HG03460 (cell line): ENCODE measurements at regions not wholly inside any gene's neighbourhood (a gene's known extent, or its start where the extent isn't known, plus 50 kb on each side); places are given as distances from the start of the nearest gene placed in this dataset.

Experiments used
- ATAC-seq: cut with Tn5 transposase; IDR thresholded peaks from one replicate; pipeline ENCODE4 v1.9.1; 2021; ENCODE audit not compliant: unreplicated experiment

DNA sequence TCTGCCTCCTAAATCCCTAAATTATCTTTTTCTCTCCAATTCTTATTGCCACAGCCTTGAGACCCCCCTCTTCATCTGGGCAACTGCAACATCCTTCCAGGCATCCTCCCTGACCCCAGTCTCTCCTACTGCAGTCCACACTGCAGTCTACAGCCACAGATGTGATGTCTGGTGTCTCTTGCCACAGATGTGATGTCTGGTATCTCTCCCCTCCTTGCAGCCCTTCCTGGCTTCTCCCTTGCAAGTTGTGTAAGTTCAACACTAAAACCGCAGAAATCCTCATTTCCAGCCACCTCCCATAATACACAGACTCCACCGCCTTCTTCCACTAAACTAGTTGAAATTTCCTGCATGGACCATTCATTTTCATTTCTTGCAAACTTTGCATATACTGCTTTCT is 113.1 kb upstream of the DDX18 start:
- ATAC-seq: no peak

DNA sequence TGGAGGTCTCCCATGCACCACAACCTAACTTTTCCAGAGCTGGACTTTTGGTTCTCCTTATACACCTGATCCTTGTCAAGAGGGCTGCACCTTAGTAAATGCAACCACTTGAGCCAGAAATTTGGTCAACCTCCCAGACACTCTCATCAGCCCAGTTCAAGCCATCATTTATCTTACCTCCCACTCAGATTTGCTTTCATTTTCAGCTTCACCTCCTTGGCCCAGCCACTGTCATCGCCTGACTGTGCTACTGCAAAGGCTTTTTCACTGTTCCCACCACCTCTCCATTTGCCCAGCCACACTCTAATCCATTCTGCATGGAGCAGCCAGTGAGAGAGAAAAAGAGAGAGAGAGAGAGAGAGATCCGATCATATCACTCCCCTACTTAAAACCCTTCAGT is 112.4 kb upstream of the DDX18 start:
- ATAC-seq: no peak

DNA sequence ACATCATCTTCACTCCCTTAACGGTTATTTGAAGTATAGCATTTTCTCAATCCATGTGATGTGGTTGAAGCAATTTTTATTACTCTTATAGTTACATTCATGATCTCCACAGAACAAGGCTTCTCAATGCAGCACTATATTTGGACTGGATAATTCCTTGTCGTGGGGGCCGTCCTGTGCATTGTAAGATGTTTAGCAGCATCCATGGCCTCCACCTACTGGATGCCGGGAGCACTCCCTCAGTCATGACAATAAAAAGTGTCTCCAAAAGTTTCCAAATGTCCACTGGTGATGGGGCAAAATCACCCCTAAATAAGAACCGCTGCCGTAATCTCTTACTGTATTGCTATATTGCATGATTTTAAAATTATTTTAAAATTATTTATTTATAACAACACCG is 110.6 kb upstream of the DDX18 start:
- ATAC-seq: no peak

DNA sequence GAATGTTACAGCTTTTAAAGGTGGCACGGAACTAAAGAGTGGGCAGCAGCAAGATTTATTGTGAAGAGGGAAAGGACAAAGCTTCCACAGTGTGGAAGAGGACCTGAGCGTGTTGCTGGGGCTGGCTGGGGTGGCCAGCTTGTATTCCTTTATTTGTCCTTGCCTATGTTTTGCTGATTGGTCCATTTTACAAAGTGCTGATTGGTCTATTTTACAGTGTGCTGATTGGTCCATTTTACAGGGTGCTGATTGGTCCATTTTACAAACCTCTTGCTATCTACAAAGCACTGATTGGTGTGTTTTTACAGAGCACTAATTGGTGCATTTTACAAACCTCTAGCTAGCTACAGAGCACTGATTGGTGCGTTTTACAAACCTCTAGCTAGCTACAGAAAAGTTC is 109.7 kb upstream of the DDX18 start:
- no peak for ATAC-seq

DNA sequence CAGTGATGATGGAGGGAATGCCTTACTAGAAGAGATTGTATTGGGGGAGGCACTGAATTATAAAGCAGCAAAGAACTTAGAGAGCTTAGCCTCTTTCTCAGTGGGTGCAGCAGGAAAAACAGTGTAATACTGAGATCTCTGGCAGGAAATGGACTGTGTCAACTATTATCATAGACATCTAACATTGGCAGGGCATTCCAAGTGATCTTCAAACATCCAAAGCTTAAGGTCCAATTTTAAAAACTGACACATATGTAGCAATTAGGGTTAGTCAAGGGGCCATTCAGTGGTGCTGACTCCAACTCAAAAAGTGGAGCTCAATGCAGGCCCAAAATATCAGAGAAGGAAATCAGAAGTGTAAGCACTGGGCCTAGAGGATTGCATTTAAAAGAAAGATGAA is 106.6 kb upstream of the DDX18 start:
- no peak for ATAC-seq

DNA sequence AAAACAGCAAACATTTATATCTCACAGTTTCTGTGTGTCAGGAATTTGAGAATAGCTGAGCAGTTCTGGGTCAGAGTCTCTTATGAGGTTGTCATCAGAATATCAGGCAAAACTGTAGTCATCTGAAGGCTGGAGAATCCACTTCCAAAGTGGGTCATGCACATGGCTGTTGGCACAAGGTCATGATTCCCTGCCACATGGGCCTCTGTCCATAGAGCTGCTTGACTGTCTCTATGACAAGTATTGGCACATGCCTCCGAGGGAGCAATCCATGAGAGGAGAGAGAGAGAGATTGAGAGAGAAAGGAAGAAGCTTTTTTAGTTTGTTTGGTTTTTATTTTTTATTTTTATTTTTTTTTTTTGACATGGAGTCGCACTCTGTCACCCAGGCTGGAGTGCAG is 101.8 kb upstream of the DDX18 start:
- ATAC-seq: no peak

DNA sequence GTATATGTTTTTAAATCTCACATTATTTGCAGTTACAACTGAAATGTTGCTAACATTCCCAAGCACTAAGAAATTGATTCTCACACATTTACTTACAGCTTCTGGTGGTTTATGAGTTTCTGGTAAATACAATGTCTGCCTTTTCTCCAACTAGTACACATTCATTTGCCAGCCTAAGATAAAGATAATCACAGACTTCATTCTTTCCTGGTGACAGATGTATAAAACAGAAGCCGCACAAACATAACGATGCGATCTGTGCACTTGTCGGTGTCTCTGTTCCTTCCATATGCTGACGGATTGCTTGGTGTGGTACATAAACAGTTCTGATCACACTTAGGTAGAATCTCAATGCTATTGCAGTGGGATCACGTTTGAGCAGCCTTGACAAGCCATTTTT is 100.4 kb upstream of the DDX18 start:
- ATAC-seq: no peak

DNA sequence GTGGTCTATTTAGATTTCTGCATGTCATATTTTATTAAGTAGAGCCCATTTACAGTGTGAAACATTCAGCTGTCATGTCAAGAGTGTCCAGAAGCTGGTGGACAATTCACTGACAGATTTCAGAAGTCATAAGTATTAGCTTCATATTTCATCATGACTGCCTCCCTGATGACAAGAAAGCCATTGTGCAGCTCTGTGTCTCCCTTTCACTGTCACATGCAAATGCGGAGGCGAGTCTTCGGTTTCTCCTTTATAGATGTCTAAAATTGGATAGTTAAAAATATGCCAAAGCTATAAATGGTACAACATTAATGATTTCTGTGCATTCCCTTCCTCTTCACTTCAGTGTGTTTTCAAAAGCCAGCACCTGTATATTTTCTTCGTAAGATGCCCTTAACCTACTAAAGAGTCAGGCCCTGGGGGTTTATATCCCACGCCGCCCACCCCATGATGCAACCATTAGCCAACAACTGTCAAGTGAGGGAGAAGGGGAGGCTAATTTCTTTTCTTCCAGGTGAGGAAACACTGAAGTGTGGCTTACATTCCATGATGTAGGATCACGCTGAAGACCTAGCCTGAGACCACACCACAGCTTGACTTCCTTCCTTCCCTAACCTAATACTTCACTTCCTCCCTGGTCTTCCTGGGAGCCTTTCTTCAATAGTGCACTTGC is 99.6 kb upstream of the DDX18 start:
- ATAC-seq: no peak

DNA sequence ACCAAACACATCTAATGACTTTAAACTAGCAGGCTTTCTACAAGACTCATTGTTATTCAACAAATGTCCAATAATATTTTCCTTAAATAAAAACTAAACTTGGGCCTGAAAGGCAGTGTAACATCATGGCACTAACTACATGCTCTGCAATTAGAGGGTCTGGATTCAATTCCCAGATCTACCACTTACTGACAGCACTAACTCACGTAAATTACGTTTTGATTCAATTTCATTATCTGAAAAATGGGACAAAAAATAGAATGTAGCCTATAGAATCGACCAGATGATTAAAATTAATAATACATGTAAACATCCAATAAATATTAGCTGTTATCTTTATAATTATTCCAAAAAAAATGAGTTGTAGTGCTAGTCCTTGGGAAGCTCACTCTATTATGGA is 98.0 kb upstream of the DDX18 start:
- no peak for ATAC-seq

DNA sequence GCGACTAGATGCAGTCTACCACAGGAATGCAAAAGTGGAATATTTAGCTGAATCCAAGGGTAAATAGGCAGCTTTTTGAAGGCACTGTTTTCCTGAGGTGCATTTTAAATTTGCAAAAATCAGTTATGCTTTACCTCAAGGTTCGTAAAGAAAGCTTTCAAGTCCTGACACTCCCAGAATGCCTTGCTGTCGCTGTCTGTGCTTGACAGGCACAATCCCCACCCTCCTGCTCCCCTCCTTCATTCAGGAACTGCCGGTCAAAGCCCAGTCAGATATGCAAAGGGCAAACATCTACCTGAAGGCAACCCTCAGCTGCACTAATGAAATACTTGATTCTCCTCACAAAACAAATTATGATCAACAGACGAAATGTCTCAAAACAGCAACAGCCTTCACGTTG is 97.4 kb upstream of the DDX18 start:
- no peak for ATAC-seq

DNA sequence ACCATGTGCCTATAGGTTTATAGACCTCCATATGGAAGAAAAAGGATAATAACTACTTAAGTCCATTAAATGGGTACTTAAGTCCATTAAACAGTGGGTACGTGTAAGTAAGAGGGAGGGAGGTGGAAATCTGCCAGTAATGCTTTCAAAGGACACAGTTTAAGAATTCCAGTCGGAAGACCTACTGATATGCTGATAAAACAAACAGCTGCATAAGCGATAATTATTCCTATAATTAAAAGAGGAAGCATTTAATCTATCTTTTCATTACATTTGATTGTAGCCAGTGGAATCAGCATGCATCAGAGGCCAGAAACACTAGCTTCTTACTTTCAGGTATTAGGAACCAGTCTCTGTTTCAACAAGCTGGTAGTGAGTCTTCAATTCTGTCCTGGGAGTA is 96.4 kb upstream of the DDX18 start:
- no peak for ATAC-seq

DNA sequence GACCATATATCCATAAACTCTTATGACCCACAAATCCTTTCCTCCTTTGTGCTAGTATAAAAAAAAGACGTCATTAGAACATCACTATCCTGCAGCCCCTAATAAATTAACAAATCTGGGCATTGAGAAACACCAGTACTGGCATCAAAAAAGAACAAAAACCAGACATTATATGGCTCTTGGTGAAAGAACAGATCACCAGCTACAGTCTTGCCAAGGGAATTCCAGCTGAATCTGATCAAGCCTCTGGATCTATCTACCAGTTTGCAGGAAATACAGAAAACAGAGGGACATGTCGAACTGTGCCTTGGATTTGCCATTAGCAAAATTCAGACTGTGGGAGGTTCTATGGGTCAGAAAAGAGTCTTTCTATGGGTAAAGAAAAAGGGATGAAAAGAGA is 93.7 kb upstream of the DDX18 start:
- ATAC-seq: no peak

DNA sequence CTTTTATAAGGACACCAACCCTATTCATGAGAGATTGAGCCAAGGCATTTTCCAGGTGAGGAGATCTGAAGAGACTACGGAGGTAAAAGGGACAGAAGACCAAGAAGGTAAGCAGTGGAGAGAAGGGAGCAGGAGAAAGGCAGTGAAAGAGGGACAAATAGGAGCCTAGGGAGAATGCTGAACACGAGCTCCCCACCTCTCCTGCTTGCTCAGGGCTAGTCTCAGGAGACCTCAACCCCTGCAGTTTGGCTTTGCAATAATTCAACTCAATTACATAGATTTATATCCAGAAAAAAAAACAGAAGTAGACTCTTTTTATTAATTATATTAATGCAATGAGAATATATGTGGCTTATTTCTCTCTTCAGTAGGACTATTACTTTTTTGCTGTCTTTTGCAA is 91.0 kb upstream of the DDX18 start:
- ATAC-seq: no peak

DNA sequence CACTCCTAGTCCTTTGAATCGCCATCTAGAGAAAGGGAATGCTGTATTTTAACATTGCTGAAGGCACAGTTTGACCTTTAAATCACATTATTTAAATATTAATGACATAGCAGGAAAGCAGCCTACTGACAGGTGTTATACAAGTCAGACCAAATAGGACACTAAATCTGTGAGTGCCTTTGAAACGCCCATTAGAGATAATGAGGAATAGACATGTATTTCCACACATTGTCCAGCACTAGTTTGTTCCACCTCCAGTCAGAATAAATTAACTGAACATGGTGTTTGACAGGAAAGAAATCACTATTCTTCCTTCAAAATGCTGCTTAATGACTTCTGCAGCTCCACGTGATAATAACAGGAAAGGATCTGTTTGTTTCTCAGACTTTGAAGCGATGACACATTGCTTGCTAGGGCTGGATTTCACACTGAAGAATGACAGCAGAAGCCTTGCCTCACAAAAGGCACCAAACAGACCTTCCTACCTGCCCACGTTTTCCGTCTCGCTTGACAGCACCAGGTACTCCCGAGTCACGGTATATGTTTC is 90.5 kb upstream of the DDX18 start:
- ATAC-seq: no peak

DNA sequence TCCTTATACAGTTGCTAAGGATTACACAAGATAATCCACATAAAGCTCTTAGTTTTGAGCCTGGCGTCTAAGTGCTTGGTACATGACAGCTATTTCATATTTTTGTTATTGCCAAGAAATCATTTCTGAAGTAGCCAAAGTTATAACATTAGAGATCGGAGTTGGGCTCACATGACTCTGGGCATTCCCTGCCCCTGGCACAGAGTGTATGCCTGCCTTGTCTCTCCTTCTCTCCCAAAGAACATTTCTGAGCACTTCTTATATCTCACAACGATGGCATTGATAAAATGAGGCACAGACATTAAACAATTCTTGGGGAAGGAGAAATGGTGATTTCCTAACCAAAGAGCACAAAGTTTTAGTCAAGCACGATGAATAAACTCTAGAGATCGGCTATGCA is 87.7 kb upstream of the DDX18 start:
- no peak for ATAC-seq

DNA sequence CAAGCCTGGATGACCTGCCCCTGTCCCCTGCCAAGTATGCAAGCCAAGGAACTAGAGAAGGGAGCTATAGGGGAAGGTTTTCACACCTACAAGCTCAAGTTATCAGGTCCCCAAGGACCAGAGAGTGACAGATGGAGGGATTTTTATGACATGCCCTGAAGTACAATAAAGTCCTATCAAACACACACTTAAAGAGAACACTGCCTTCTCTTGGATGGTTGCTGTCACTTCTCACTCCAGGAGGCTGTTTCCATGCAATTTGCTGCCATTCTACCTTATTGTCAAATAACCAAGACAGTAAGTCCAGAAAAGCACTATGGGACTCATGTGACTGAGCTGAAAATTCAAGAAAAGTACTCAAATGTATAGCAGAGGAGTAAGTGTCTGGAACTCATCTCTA is 76.6 kb upstream of the DDX18 start:
- no peak for ATAC-seq

DNA sequence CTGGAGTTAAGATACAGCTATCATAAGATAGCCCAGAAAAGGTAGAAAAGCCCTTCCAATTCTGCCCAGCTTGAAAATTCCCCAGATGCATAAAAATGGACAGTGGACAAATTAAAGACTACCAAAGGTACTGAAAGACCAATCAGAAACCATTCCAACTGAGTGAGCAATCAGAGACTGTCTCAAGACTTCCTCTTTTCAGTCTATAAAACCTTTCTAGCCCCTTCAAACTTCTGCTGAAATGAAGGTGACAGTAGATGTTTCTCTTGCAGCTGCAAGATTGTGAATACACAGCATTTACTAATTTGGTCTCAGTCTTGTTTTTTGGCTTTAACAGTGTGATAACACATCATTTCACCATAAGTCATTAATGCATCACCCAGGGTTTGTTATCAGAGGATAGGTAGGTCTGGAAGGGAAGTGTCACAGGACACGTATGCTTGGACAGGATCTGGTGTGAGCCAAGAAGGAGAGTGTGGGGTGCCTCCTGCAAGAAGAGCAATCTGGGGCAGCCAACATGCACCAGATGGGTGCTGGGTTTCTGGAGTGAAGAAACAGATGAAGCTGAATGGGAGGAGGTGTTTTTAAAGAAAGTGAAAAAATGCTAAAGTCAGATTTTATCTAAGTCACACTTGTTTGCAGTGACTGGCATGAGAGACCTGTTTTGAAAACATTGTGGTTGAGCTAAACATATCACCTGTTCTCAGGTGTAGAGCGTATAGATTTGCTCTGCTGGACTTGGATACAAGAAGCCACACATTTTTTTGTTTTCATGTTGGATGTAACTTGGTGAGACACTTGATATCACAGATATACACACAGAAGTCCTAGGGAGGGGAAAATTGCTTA is 75.3 kb upstream of the DDX18 start:
- ATAC-seq: no peak

DNA sequence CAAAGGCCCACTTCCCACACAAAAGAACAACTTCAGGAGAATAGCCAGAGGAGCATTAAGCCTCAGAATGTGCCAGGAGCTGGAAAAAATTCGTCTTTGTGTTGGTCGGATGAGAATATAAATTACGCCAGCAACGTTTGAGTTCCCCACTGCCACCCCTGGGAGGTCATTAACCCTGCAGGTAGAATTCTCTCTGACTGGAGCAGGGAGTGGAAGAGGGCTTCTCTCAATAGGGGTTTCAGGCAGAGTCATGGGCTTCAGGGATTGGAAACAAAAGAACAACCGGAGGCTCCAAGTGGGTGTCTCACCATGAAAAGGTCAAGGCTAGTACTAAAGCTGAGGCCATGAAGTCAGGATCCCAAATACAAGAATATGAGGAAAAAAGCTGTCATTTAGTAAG is 69.0 kb upstream of the DDX18 start:
- no peak for ATAC-seq

DNA sequence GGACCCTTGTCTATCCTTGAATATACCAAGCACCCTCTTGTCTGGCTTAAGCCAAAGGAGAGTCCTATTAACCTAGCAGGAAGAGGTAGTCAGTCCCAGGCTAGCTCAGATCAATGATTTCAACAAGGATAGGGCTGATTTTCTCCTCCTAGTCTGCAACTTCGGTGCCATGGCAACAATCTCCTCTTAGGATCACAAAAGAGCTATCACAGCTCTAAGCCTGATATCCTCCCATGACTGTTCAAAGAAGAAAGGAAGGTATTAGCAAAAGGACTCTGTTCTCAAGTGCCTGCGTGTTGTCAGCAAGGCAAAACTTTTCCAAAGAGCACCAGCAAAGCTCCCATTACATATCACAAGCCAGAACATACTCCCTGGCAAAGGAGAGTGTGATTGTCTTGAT is 58.7 kb upstream of the DDX18 start:
- ATAC-seq: no peak

DNA sequence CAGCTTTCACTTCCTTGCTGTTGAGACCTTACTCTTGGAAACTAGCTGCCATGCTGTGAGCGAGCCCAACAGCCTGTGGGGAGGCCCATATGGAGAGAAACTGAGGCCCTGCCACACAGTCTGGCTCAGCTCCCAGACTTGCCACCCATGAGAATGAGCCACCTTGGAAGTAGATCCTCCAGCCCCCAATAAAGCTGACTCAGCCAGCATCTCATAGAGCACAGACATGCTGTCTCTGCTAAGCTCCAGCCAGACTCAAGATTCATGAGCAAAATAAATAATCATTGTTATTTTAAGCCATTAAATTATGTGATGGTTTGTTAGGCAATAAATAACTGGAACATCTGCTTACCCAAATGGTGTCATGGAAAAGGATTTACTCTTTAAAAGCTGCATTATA is 53.6 kb upstream of the DDX18 start:
- no peak for ATAC-seq

DNA sequence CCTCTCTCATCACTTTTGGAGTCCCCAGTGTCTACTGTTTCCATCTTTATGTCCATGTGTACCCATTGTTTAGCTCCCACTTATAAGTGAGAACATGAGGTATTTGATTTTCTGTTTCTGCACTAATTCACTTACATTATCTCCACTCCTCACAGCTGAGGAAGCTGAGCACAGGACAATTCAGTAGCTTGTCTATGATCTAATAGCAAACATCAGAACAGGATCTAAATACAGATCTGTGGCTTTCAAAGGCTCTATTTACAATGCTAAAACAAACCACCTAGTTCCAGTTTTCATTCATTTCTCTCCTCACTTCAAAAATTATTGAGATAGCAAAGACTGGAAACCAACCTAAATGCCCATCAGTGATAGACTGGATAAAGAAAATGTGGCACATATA is 52.0 kb upstream of the DDX18 start:
- no peak for ATAC-seq

DNA sequence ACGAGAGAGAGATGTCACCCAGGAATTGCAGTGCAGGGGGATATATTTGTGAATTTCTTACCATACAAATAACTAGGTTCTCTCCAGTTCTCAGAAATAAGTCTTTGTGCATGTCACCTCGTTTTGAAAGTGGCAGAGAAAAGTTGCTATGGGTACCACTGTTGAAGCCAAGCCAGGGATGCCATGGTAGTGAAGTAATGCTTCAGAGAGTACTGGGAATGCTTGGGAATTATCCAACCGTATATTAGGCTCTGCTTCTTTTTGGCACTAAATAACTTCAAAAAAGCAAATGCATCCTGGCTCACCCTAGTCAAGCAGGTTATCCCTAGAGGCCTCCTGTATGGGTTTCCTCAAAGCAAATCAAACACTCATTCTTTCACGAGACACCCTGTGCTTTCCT is 50.7 kb upstream of the DDX18 start:
- no peak for ATAC-seq
